Transverse colon (tissue), 4 donors: ENCODE measurements at regions not wholly inside any gene's neighbourhood (a gene's known extent, or its start where the extent isn't known, plus 50 kb on each side); places are given as distances from the start of the nearest gene placed in this dataset.

Experiments used
- DNase-seq: peaks from one replicate; pipeline ENCODE4 v3.0.0-alpha.2; 2019
- H3K27ac ChIP-seq, 4 donors: fragments of 200-600 bp; sonication (generic); 2 replicates each; pipeline ENCODE4 v1.5.1; 2016 to 2018; ENCODE audit warnings: inconsistent platforms in 4 of 4
- H3K27me3 ChIP-seq: fragments of 200-600 bp; sonication (generic); 2 replicates; pipeline ENCODE4 v1.5.1; 2017; ENCODE audit warnings: inconsistent platforms
- H3K36me3 ChIP-seq, 4 donors: fragments of 200-600 bp; sonication (generic); 2 replicates each; pipeline ENCODE4 v1.5.1; 2017 to 2019; ENCODE audit warnings: inconsistent platforms in 4 of 4
- H3K4me1 ChIP-seq, 4 donors: fragments of 200-600 bp; sonication (generic); 2 replicates each; pipeline ENCODE4 v1.5.1; 2017 to 2020; ENCODE audit warnings: inconsistent platforms in 4 of 4
- H3K4me3 ChIP-seq, 4 donors: fragments of 200-600 bp; sonication (generic); 1 replicate in 1 of 4; 2 replicates in 3 of 4; pipeline versions ENCODE4 v1.5.1 to v1.6.1; 2017 to 2019; ENCODE audit warnings: inconsistent platforms in 4 of 4
- H3K9me3 ChIP-seq, 2 donors: fragments of 200-600 bp; sonication (generic); 2 replicates each; pipeline ENCODE4 v1.5.1; 2017 to 2019; ENCODE audit warnings: inconsistent platforms in 2 of 2
- CTCF ChIP-seq, 5 experiments: fragments of 200-600 bp in 3 of 5; fragments of 450-650 bp in 2 of 5; sonication (generic) in 3 of 5; IDR thresholded peaks; 1 replicate in 2 of 5; 2 replicates in 3 of 5; pipeline ENCODE4 v1.5.1; 2016 to 2017; ENCODE audit warnings: antibody characterized with exemption in 5 of 5, inconsistent platforms in 3 of 5, mild to moderate bottlenecking in 2 of 5, moderate library complexity in 1 of 5
- EP300 ChIP-seq: sonication (generic); formaldehyde crosslinking; IDR thresholded peaks from one replicate; pipeline ENCODE4 v1.6.1; 2017; ENCODE audit warnings: antibody characterized with exemption, low read depth
- POLR2A ChIP-seq: fragments of 450-650 bp; IDR thresholded peaks from one replicate; pipeline ENCODE4 v1.6.1; 2016; ENCODE audit warnings: antibody characterized with exemption, mild to moderate bottlenecking, moderate library complexity
- POLR2AphosphoS5 ChIP-seq, 3 donors: sonication (generic); formaldehyde crosslinking; IDR thresholded peaks; one replicate each; pipeline ENCODE4 v1.6.1; 2016; ENCODE audit warnings: antibody characterized with exemption in 3 of 3
- WGBS, 2 donors: methylation state at CpG; one replicate each; pipeline ENCODE4 v1.1.5; 2018; ENCODE audit warnings: low coverage in 1 of 2; 5-methylcytosine and 5-hydroxymethylcytosine counted together
- in situ Hi-C, 4 donors: fragments of 200-750 bp; cut with MboI; loops; one replicate each; pipeline versions ENCODE4 v1.15.0 to v1.15.1; 2017; ENCODE audit warnings: low sequenced_read_pairs in 3 of 4, low pct_ligation_motif_present in 1 of 4, low pct_unique_long_range_greater_than_20kb in 1 of 4
- intact Hi-C: fragments of 100-400 bp; cut with DNase I; formaldehyde crosslinking; loops from one replicate; pipeline ENCODE4 v1.15.1; 2023; ENCODE audit warnings: low total_unique reads

GRCh38 chr13:61600360-61601033 lies 184.8 kb upstream of the PCDH20 start:
- H3K4me1 ChIP-seq = no peaks in the 10 kb centered on the region
- no peak overlapping the region for H3K4me3 ChIP-seq
- H3K9me3 ChIP-seq = no peaks in the 10 kb centered on the region
- in situ Hi-C loops = no loop called here
- WGBS, 2 donors = 53 to 64% methylated on average over 3 of the region's 3 CpGs
- DNase-seq = no peak
- H3K27ac ChIP-seq = no peak overlapping the region
- no peaks in the 10 kb centered on the region for H3K36me3 ChIP-seq
- H3K27me3 ChIP-seq = no peaks in the 10 kb centered on the region
- intact Hi-C loops = loop anchor here (2.0 kb wide), 1 partner anchor 50 kb away; no protein-coding TSS in a partner anchor
- TF ChIP-seq POLR2A (no peak), POLR2AphosphoS5 (IDR thresholded peaks at IDR 0.05) (no peak), CTCF (IDR thresholded peaks at IDR 0.05) (no peak), EP300 (no peak)

DNA sequence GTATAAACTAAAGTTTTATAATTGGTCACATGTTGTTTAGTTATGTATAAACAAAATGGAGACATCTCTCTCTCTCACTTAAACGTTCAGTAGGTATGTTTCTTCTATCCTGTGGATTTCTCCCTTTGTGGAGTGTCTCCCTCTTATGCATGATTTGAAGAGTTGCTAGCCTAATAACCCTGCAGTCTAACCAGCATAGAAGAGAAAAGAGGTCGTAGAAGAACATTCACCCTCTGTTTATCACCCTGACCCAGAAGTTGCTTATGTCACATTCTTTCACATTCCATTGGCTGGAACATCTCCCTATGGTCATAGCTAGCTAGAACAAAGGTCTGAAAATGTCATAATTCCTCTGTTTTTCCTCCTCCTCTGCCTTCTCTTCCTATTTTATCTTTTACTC lies 176.8 kb upstream of the PCDH20 start:
- Histone ChIP-seq H3K36me3 (no peaks in the 10 kb centered on the region), H3K27me3 (no peaks in the 10 kb centered on the region), H3K27ac (no peak overlapping the region), H3K4me3 (no peak overlapping the region), H3K9me3 (peaks cover 0 to 3% of the 10 kb centered on the region in 2 donors), H3K4me1 (no peaks in the 10 kb centered on the region)
- WGBS, 2 donors = 20 to 25% methylated on average over 2 of the region's 2 CpGs
- in situ Hi-C loops (no loop called here), intact Hi-C loops (no loop called here)
- TF ChIP-seq CTCF (IDR thresholded peaks at IDR 0.05) (no peak), POLR2A (no peak), EP300 (no peak), POLR2AphosphoS5 (IDR thresholded peaks at IDR 0.05) (no peak)
- DNase-seq = no peak

- Histone ChIP-seq H3K4me1 (no peaks in the 10 kb centered on the region), H3K4me3 (no peak overlapping the region), H3K36me3 (no peaks in the 10 kb centered on the region), H3K9me3 (no peaks in the 10 kb centered on the region), H3K27ac (no peak overlapping the region), H3K27me3 (no peaks in the 10 kb centered on the region)
- in situ Hi-C loops = no loop called here
- WGBS, 2 donors = 55 to 67% methylated on average over 1 of the region's 1 CpG
- TF ChIP-seq POLR2A (no peak), POLR2AphosphoS5 (IDR thresholded peaks at IDR 0.05) (no peak), EP300 (no peak), CTCF (IDR thresholded peaks at IDR 0.05) (no peak)
- intact Hi-C loops = no loop called here
- DNase-seq = no peak
Observed at GRCh38 chr13:61575973-61576372, 160.3 kb upstream of the PCDH20 start.

DNA sequence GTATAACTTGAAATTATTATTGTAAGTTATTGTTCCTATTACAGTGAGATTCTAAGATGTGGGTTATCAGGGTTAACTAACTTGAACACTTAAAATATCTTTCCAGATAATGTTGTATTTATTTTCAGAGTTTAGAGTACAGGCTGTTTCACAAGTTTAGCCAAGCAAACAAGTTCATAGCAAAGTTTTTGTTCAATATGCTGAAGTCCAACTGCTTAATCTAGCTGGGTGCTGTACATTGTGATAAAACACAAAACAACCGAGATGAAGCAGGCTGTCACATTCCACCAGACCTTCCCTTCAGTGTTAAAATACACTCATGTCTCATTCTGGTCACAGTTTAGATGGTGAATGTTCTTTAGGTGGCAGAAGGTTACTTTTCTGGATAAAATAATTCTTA lies 148.0 kb upstream of the PCDH20 start:
- no peaks in the 10 kb centered on the region for H3K27me3 ChIP-seq
- DNase-seq = no peak
- in situ Hi-C loops = no loop called here
- H3K4me3 ChIP-seq = no peak overlapping the region
- WGBS, 2 donors = 20 to 21% methylated on average over 1 of the region's 1 CpG
- H3K36me3 ChIP-seq = no peaks in the 10 kb centered on the region
- no peak overlapping the region for H3K27ac ChIP-seq
- no peaks in the 10 kb centered on the region for H3K4me1 ChIP-seq
- intact Hi-C loops = no loop called here
- no peak for TF ChIP-seq POLR2A
- H3K9me3 ChIP-seq = peaks cover 0 to 4% of the 10 kb centered on the region in 2 donors

DNA sequence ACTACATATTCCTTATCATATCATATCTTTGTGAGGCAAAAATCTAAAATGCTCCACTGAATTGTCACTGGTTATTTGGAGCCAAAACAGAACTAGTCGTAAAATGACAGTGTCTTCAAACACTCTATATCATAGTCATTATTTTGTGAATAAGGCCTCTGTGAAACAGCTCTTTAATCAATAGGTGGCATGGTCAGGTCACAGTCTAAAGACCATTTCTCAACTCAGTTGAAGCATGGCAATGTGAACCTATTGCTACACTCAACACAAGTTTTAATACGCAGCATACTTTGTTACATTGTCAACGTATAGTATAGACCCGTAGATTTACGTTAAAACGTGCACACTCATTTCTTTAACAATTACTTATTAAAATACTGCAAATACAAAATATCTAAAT lies 131.3 kb upstream of the PCDH20 start:
- in situ Hi-C loops = no loop called here

More for the DNA sequence above, 131.3 kb upstream of the PCDH20 start:
- Histone ChIP-seq H3K27me3 (no peaks in the 10 kb centered on the region), H3K27ac (no peak overlapping the region), H3K36me3 (no peaks in the 10 kb centered on the region), H3K4me3 (no peak overlapping the region), H3K9me3 (no peaks in the 10 kb centered on the region), H3K4me1 (no peaks in the 10 kb centered on the region)
- intact Hi-C loops = no loop called here
- WGBS, 2 donors = 82 to 85% methylated on average over 6 of the region's 6 CpGs
- TF ChIP-seq CTCF (IDR thresholded peaks at IDR 0.05) = no peak
- no peak for TF ChIP-seq POLR2AphosphoS5 (IDR thresholded peaks at IDR 0.05)
- no peak for TF ChIP-seq POLR2A
- no peak for TF ChIP-seq EP300
- DNase-seq = no peak
